Thymus (tissue), 11 donors: ENCODE measurements at regions not wholly inside any gene's neighbourhood (a gene's known extent, or its start where the extent isn't known, plus 50 kb on each side); places are given as distances from the start of the nearest gene placed in this dataset.

Source experiments
- DNase-seq, 9 donors: peaks; one replicate each; pipeline ENCODE4 v3.0.0-alpha.2; 2013; ENCODE audit warnings: low spot score in 9 of 9, low read depth in 6 of 9, missing footprints in 1 of 9
- H3K27ac ChIP-seq, 2 donors: one replicate each; pipeline ENCODE4 v1.5.1; 2013; ENCODE audit warnings: control low read depth in 1 of 2, low read depth in 1 of 2, low read length in 1 of 2, mild to moderate bottlenecking in 1 of 2, moderate library complexity in 1 of 2
- H3K27me3 ChIP-seq, 2 donors: one replicate each; pipeline ENCODE4 v1.5.1; 2013; ENCODE audit warnings: low read length in 1 of 2; ENCODE audit not compliant: control insufficient read depth in 2 of 2, insufficient read depth in 1 of 2
- H3K36me3 ChIP-seq, 2 donors: one replicate each; pipeline ENCODE4 v1.5.1; 2013; ENCODE audit warnings: low read length in 1 of 2, mild to moderate bottlenecking in 1 of 2, moderate library complexity in 1 of 2; ENCODE audit not compliant: control insufficient read depth in 2 of 2, insufficient read depth in 2 of 2
- H3K4me1 ChIP-seq, 2 donors: one replicate each; pipeline ENCODE4 v1.5.1; 2013; ENCODE audit warnings: low read length in 2 of 2; ENCODE audit not compliant: control insufficient read depth in 2 of 2, insufficient read depth in 2 of 2
- H3K4me3 ChIP-seq, 2 donors: one replicate each; pipeline ENCODE4 v1.5.1; 2013; ENCODE audit warnings: low read length in 2 of 2, control low read depth in 1 of 2, mild to moderate bottlenecking in 1 of 2
- H3K9me3 ChIP-seq, 2 donors: one replicate each; pipeline ENCODE4 v1.5.1; 2013; ENCODE audit warnings: low read length in 1 of 2, mild to moderate bottlenecking in 1 of 2; ENCODE audit not compliant: control insufficient read depth in 2 of 2, insufficient read depth in 1 of 2
- WGBS: extraction: QIAGEN DNeasy Blood & Tissue Kit; methylation state at CpG from one replicate; pipeline ENCODE4 v1.1.7; 2013; 5-methylcytosine and 5-hydroxymethylcytosine counted together
- donor health status: healthy.

GRCh38 chr5:168209997-168210396 lies 81.4 kb upstream of the WWC1 start:
- no peaks in the 10 kb centered on the region for H3K4me1 ChIP-seq
- no peaks in the 10 kb centered on the region for H3K36me3 ChIP-seq
- no peaks in the 10 kb centered on the region for H3K27me3 ChIP-seq
- H3K4me3 ChIP-seq = no peak overlapping the region
- no peak overlapping the region for H3K27ac ChIP-seq
- no peaks in the 10 kb centered on the region for H3K9me3 ChIP-seq
- no peak for DNase-seq
- 96% methylated on average over 3 of the region's 3 CpGs for WGBS

DNA sequence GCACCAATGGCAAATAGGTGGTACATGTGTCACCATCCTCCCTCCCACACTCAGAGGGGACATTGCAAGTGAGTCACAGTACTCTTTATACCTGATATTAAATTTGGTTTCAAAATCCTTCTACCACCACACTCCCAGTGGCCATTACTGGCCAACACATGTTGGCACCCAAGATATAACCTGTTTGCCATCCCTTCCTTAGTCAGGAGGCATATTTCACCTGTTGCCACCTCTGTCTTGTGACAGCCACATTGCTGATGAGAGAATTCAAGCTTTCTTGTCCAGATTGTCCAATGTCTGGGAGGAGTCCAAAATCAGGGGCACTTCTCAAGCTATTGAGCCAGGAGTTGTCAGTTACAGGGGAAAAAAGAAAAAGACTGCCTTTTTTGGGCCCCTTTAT lies 80.2 kb upstream of the WWC1 start:
- H3K27ac ChIP-seq = no peak overlapping the region
- no peaks in the 10 kb centered on the region for H3K9me3 ChIP-seq
- H3K4me3 ChIP-seq = no peak overlapping the region
- H3K4me1 ChIP-seq = no peaks in the 10 kb centered on the region
- H3K36me3 ChIP-seq = no peaks in the 10 kb centered on the region
- DNase-seq = no peak
- no peaks in the 10 kb centered on the region for H3K27me3 ChIP-seq

GRCh38 chr5:168211936-168212335 lies 79.5 kb upstream of the WWC1 start:
- Histone ChIP-seq H3K27ac (no peak overlapping the region), H3K4me3 (no peak overlapping the region), H3K27me3 (no peaks in the 10 kb centered on the region), H3K9me3 (no peaks in the 10 kb centered on the region), H3K4me1 (no peaks in the 10 kb centered on the region), H3K36me3 (no peaks in the 10 kb centered on the region)
- WGBS = 93% methylated on average over 6 of the region's 6 CpGs
- no peak for DNase-seq

GRCh38 chr5:168214071-168214470 lies 77.4 kb upstream of the WWC1 start:
- DNase-seq = no peak
- no peaks in the 10 kb centered on the region for H3K27me3 ChIP-seq
- no peaks in the 10 kb centered on the region for H3K4me1 ChIP-seq
- WGBS = 93% methylated on average over 3 of the region's 3 CpGs
- H3K9me3 ChIP-seq = no peaks in the 10 kb centered on the region
- no peaks in the 10 kb centered on the region for H3K36me3 ChIP-seq
- H3K4me3 ChIP-seq = no peak overlapping the region
- H3K27ac ChIP-seq = no peak overlapping the region

GRCh38 chr5:168214886-168215285 lies 76.6 kb upstream of the WWC1 start:
- 96% methylated on average over 13 of the region's 13 CpGs for WGBS
- H3K27me3 ChIP-seq = no peaks in the 10 kb centered on the region
- H3K4me1 ChIP-seq = peaks cover 0 to 3% of the 10 kb centered on the region in 2 donors
- no peaks in the 10 kb centered on the region for H3K36me3 ChIP-seq
- no peak overlapping the region for H3K4me3 ChIP-seq
- DNase-seq = no peak
- H3K27ac ChIP-seq = no peak overlapping the region
- H3K9me3 ChIP-seq = no peaks in the 10 kb centered on the region

- Histone ChIP-seq H3K27ac (no peak overlapping the region), H3K4me3 (no peak overlapping the region), H3K4me1 (peaks cover 0 to 3% of the 10 kb centered on the region in 2 donors), H3K27me3 (no peaks in the 10 kb centered on the region), H3K36me3 (no peaks in the 10 kb centered on the region), H3K9me3 (no peaks in the 10 kb centered on the region)
- WGBS = 80% methylated on average over 7 of the region's 7 CpGs
- DNase-seq = peak in 3 of 9 donors; percentile 10 to 15 (median 12)
Measured at GRCh38 chr5:168215646-168216045, 75.8 kb upstream of the WWC1 start.

DNA sequence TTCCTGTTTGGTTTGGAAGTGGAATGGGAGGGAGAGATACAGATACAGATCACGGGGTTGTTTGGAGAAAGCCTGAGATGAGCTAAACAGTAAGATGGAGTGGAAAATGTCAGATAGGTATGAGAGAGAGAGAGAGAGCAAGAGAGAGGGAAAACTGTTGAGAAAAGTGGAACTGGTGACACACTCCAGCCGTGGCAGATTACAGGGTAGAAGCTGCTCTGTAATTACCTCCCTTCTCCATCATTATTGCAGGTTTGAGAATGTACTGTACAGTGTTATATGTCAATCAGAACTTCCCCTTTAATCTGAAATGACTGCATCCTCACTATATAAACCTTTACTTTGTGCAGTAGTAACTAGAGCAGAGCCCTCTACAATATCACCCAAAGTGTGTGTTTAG lies 74.5 kb upstream of the WWC1 start:
- H3K36me3 ChIP-seq = no peaks in the 10 kb centered on the region
- H3K9me3 ChIP-seq = no peaks in the 10 kb centered on the region
- peaks cover 0 to 3% of the 10 kb centered on the region in 2 donors for H3K4me1 ChIP-seq
- DNase-seq = no peak
- 65% methylated on average over 2 of the region's 2 CpGs for WGBS
- no peak overlapping the region for H3K27ac ChIP-seq
- H3K27me3 ChIP-seq = no peaks in the 10 kb centered on the region
- no peak overlapping the region for H3K4me3 ChIP-seq

DNA sequence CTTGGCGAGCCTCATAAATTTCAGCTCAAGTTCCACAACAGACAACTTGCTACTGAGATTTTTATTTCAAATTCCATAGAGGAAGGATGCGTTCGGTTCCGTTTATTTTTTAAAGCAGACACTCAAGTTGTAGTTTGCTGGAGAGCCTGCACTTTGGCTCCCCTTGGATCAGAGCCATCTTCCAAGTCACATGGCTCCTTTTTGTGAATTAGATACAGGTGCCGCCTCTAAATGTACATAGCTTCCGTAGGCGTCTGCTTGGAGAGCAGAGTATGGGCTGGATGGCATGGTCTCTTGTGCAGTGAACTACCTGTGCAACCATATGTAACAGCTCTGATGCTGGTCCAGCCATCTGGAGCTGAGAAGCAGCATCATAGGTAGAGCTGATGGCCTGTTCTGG lies 73.9 kb upstream of the WWC1 start:
- DNase-seq = no peak
- WGBS = 95% methylated on average over 7 of the region's 7 CpGs
- Histone ChIP-seq H3K27ac (no peak overlapping the region), H3K4me3 (no peak overlapping the region), H3K27me3 (no peaks in the 10 kb centered on the region), H3K9me3 (no peaks in the 10 kb centered on the region), H3K4me1 (peaks cover 0 to 3% of the 10 kb centered on the region in 2 donors), H3K36me3 (no peaks in the 10 kb centered on the region)

DNA sequence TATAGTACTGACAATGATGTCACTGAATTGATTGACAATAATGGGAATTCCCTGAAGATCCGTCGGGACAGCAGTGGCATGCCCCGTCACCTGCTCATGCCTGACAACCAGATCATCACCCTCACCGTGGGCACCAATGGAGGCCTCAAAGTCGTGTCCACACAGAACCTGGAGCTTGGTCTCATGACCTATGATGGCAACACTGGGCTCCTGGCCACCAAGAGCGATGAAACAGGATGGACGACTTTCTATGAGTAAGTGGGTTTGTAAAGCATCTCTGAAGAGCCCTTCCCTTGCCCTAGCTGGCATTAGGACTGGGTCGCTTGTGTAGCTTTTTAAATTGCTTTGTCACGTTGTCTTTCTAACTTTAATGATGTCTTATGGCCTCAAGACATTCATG lies 72.7 kb upstream of the WWC1 start:
- Histone ChIP-seq H3K4me3 (no peak overlapping the region), H3K27me3 (no peaks in the 10 kb centered on the region), H3K9me3 (no peaks in the 10 kb centered on the region), H3K27ac (no peak overlapping the region), H3K36me3 (no peaks in the 10 kb centered on the region), H3K4me1 (peaks cover 0 to 3% of the 10 kb centered on the region in 2 donors)
- DNase-seq = no peak
- 94% methylated on average over 9 of the region's 9 CpGs for WGBS
